OCI-LY1 (cell line): ENCODE measurements at regions not wholly inside any gene's neighbourhood (a gene's known extent, or its start where the extent isn't known, plus 50 kb on each side); places are given as distances from the start of the nearest gene placed in this dataset.

Source experiments
- EZH2 ChIP-seq: fragments of 200-600 bp; sonication (generic), shearing (Covaris generic); IDR thresholded peaks from 2 replicates; pipeline ENCODE4 v1.8.0; 2017; ENCODE audit warnings: borderline replicate concordance, mixed run types, mild to moderate bottlenecking, antibody characterized with exemption, low read length, moderate library complexity, mixed read lengths
- TF ChIP-seq, protein P1 (sequence below): fragments of 200-600 bp; sonication (generic), shearing (Covaris generic); IDR thresholded peaks from 2 replicates; pipeline ENCODE4 v1.5.1; 2017; ENCODE audit warnings: mild to moderate bottlenecking, antibody characterized with exemption, low read length, moderate library complexity, mixed read lengths

DNA sequence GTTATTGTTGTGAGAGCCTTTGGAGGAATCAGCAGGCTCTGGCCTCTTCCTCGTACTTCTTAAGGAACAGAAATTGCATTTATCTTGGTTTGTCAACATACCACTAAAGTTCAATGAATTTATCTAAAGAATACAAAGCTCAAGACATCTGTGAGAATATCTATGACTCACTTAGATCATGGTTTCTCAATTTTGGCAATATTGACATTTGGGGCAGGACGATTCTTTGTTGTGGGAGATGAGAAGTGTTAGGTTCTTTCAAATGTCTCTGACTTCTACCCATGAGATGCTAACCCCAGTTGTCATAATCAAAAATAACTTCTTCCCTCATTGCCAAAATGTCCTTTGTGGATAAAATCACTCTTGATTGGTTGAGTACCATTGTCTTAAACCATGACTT lies 1190.3 kb downstream of the GALC start:
- TF ChIP-seq EZH2, result no peak
- TF ChIP-seq, protein P1, sequence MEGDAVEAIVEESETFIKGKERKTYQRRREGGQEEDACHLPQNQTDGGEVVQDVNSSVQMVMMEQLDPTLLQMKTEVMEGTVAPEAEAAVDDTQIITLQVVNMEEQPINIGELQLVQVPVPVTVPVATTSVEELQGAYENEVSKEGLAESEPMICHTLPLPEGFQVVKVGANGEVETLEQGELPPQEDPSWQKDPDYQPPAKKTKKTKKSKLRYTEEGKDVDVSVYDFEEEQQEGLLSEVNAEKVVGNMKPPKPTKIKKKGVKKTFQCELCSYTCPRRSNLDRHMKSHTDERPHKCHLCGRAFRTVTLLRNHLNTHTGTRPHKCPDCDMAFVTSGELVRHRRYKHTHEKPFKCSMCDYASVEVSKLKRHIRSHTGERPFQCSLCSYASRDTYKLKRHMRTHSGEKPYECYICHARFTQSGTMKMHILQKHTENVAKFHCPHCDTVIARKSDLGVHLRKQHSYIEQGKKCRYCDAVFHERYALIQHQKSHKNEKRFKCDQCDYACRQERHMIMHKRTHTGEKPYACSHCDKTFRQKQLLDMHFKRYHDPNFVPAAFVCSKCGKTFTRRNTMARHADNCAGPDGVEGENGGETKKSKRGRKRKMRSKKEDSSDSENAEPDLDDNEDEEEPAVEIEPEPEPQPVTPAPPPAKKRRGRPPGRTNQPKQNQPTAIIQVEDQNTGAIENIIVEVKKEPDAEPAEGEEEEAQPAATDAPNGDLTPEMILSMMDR, result no peak
